Spleen (tissue), 11 donors: ENCODE measurements at regions not wholly inside any gene's neighbourhood (a gene's known extent, or its start where the extent isn't known, plus 50 kb on each side); places are given as distances from the start of the nearest gene placed in this dataset.

Source experiments
- DNase-seq: peaks from one replicate; pipeline ENCODE4 v3.0.0-alpha.2; 2020
- H3K27ac ChIP-seq, 8 donors: fragments of 200-600 bp; sonication (generic) in 7 of 8; 1 replicate in 4 of 8; 2 replicates in 4 of 8; pipeline versions ENCODE4 v1.5.0 to v1.8.0; 2016 to 2021; ENCODE audit warnings: inconsistent platforms in 4 of 8, mild to moderate bottlenecking in 4 of 8, moderate library complexity in 1 of 8
- H3K27me3 ChIP-seq, 7 donors: fragments of 200-600 bp; sonication (generic) in 6 of 7; replicated peaks in 1 of 7; 1 replicate in 4 of 7; 2 replicates in 3 of 7; pipeline versions ENCODE4 v1.5.0 to v1.8.0; 2016 to 2021; ENCODE audit warnings: inconsistent platforms in 3 of 7, mild to moderate bottlenecking in 1 of 7
- H3K36me3 ChIP-seq, 6 donors: fragments of 200-600 bp; sonication (generic) in 5 of 6; 1 replicate in 4 of 6; 2 replicates in 2 of 6; pipeline versions ENCODE4 v1.5.0 to v1.8.0; 2016 to 2021; ENCODE audit warnings: inconsistent platforms in 2 of 6
- H3K4me1 ChIP-seq, 6 donors: fragments of 200-600 bp; sonication (generic) in 5 of 6; 1 replicate in 3 of 6; 2 replicates in 3 of 6; pipeline versions ENCODE4 v1.5.0 to v1.8.0; 2016 to 2021; ENCODE audit warnings: inconsistent platforms in 3 of 6
- H3K4me3 ChIP-seq, 8 donors: fragments of 200-600 bp; sonication (generic) in 7 of 8; 1 replicate in 4 of 8; 2 replicates in 4 of 8; pipeline versions ENCODE4 v1.5.0 to v1.8.0; 2016 to 2021; ENCODE audit warnings: inconsistent platforms in 4 of 8, mild to moderate bottlenecking in 4 of 8, moderate library complexity in 2 of 8
- H3K9me3 ChIP-seq, 8 donors: fragments of 200-600 bp; sonication (generic) in 7 of 8; 1 replicate in 4 of 8; 2 replicates in 4 of 8; pipeline versions ENCODE4 v1.5.0 to v1.8.0; 2016 to 2021; ENCODE audit warnings: inconsistent platforms in 4 of 8
- CTCF ChIP-seq, 11 experiments: fragments of 200-600 bp in 7 of 11; fragments of 450-650 bp in 4 of 11; sonication (generic) in 4 of 11; IDR thresholded peaks in 8 of 11; conservative IDR thresholded peaks in 3 of 11; 1 replicate in 7 of 11; 2 replicates in 4 of 11; pipeline versions ENCODE4 v1.4.0 to v1.8.0; 2016 to 2021; ENCODE audit warnings: antibody characterized with exemption in 11 of 11, inconsistent platforms in 4 of 11, mild to moderate bottlenecking in 1 of 11
- POLR2A ChIP-seq, 3 donors: fragments of 450-650 bp; IDR thresholded peaks; one replicate each; pipeline ENCODE4 v1.5.1; 2017; ENCODE audit warnings: antibody characterized with exemption in 3 of 3, mild to moderate bottlenecking in 1 of 3
- POLR2AphosphoS5 ChIP-seq, 3 donors: sonication (generic); formaldehyde crosslinking; IDR thresholded peaks; one replicate each; pipeline ENCODE4 v1.5.1; 2017; ENCODE audit warnings: antibody characterized with exemption in 3 of 3
- WGBS, 5 donors: extraction: QIAGEN DNeasy Blood & Tissue Kit in 3 of 5; methylation state at CpG; one replicate each; pipeline versions ENCODE4 v1.1.5 to v1.1.7; 2013 to 2018; 5-methylcytosine and 5-hydroxymethylcytosine counted together
- intact Hi-C: fragments of 100-400 bp; cut with DNase I; formaldehyde crosslinking; loops from one replicate; pipeline ENCODE4 v1.15.0; 2023; ENCODE audit warnings: low total_unique reads
- donor health status: healthy with polysubstance abuse.
- donor health status: DM: no; HTN: no; CAD: no; lungs with moderate emphysema.
- donor health status: DM: no; HTN: no; CAD: no.
- donor health status: Bipolar disorder and iron deficiency.
- donor health status: healthy.
- donor health status: DM: no; HTN: no; CAD: no.
- donor health status: DM: yes; HTN: yes; CAD: no.

GRCh38 chr7:115354925-115355324, 433.0 kb downstream of the MDFIC start:
- no peak overlapping the region for H3K4me3 ChIP-seq
- no peaks in the 10 kb centered on the region for H3K4me1 ChIP-seq
- WGBS, 5 donors, result 91 to 96% (median 91%) methylated on average over 1 of the region's 1 CpG
- no peak for DNase-seq
- TF ChIP-seq CTCF (IDR thresholded peaks at IDR 0.05 in 8 of 11, conservative IDR thresholded peaks at IDR 0.05 in 3 of 11) (no peak), POLR2AphosphoS5 (IDR thresholded peaks at IDR 0.05) (no peak), POLR2A (IDR thresholded peaks at IDR 0.05) (no peak)
- no peak overlapping the region for H3K27ac ChIP-seq
- H3K9me3 ChIP-seq, result no peaks in the 10 kb centered on the region
- no peaks in the 10 kb centered on the region for H3K36me3 ChIP-seq
- intact Hi-C loops, result no loop called here
- H3K27me3 ChIP-seq, result no peaks in the 10 kb centered on the region

GRCh38 chr7:115352375-115352774, 430.5 kb downstream of the MDFIC start:
- Histone ChIP-seq H3K4me3 (no peak overlapping the region), H3K9me3 (no peaks in the 10 kb centered on the region), H3K27me3 (no peaks in the 10 kb centered on the region), H3K27ac (no peak overlapping the region), H3K4me1 (no peaks in the 10 kb centered on the region), H3K36me3 (no peaks in the 10 kb centered on the region)
- TF ChIP-seq CTCF (IDR thresholded peaks at IDR 0.05 in 8 of 11, conservative IDR thresholded peaks at IDR 0.05 in 3 of 11) (no peak), POLR2A (IDR thresholded peaks at IDR 0.05) (no peak), POLR2AphosphoS5 (IDR thresholded peaks at IDR 0.05) (no peak)
- no peak for DNase-seq
- WGBS, 5 donors, result 60 to 77% (median 71%) methylated on average over 2 of the region's 2 CpGs
- intact Hi-C loops, result no loop called here

GRCh38 chr7:115350764-115351163, 428.9 kb downstream of the MDFIC start:
- no peaks in the 10 kb centered on the region for H3K9me3 ChIP-seq
- no peaks in the 10 kb centered on the region for H3K4me1 ChIP-seq
- DNase-seq, result no peak
- no peak overlapping the region for H3K4me3 ChIP-seq
- H3K27ac ChIP-seq, result no peak overlapping the region
- WGBS, 5 donors, result 91 to 93% (median 92%) methylated on average over 1 of the region's 1 CpG
- intact Hi-C loops, result no loop called here
- TF ChIP-seq CTCF (IDR thresholded peaks at IDR 0.05 in 8 of 11, conservative IDR thresholded peaks at IDR 0.05 in 3 of 11), result no peak
- no peak for TF ChIP-seq POLR2AphosphoS5 (IDR thresholded peaks at IDR 0.05)
- no peak for TF ChIP-seq POLR2A (IDR thresholded peaks at IDR 0.05)
- H3K36me3 ChIP-seq, result no peaks in the 10 kb centered on the region
- H3K27me3 ChIP-seq, result no peaks in the 10 kb centered on the region

- Histone ChIP-seq H3K4me1 (no peaks in the 10 kb centered on the region), H3K4me3 (no peak overlapping the region), H3K9me3 (no peaks in the 10 kb centered on the region), H3K36me3 (no peaks in the 10 kb centered on the region), H3K27ac (no peak overlapping the region), H3K27me3 (no peaks in the 10 kb centered on the region)
- intact Hi-C loops, result no loop called here
- 92 to 100% (median 100%) methylated on average over 1 of the region's 1 CpG for WGBS, 5 donors
- DNase-seq, result no peak
- no peak for TF ChIP-seq CTCF (IDR thresholded peaks at IDR 0.05 in 8 of 11, conservative IDR thresholded peaks at IDR 0.05 in 3 of 11)
These were observed 427.7 kb downstream of the MDFIC start for GRCh38 chr7:115349635-115350034.
